ENCODE measurements at regions not wholly inside any gene's neighbourhood (a gene's known extent, or its start where the extent isn't known, plus 50 kb on each side); places are given as distances from the start of the nearest gene placed in this dataset.

- Histone ChIP-seq H3K36me3 (ENCODE audit: insufficient read depth, low read length) (no peaks in the 10 kb centered on the region), H2AFZ (ENCODE audit: low read length) (no peak overlapping the region), H3F3A (ENCODE audit: low read depth) (no peaks in the 10 kb centered on the region), H3K27me3 (ENCODE audit: insufficient read depth, low read length, poor library complexity, severe bottlenecking) (no peaks in the 10 kb centered on the region), H3K4me2 (ENCODE audit: low read depth, low read length, poor library complexity, severe bottlenecking) (no peak overlapping the region), H3K9ac (ENCODE audit: low read depth, low read length, poor library complexity, severe bottlenecking) (no peak overlapping the region), H3K4me1 (ENCODE audit: insufficient read depth, low read length, poor library complexity, severe bottlenecking) (no peaks in the 10 kb centered on the region), H4K20me1 (ENCODE audit: insufficient read depth, low read length, poor library complexity, severe bottlenecking) (no peaks in the 10 kb centered on the region), H3K79me2 (ENCODE audit: insufficient read depth, low read length) (no peaks in the 10 kb centered on the region), H3K9me2 (replicated peaks; ENCODE audit: low read depth, low read length) (no peaks in the 10 kb centered on the region), H3K9me3 (ENCODE audit: insufficient read depth, low read depth, low read length) (no peaks in the 10 kb centered on the region), H3K4me3 (ENCODE audit: low read length, poor library complexity, severe bottlenecking) (no peak overlapping the region)
- TF ChIP-seq EZH2phosphoT487 (IDR thresholded peaks at IDR 0.05; ENCODE audit: borderline replicate concordance) (no peak), CTCF (conservative IDR thresholded peaks at IDR 0.05; ENCODE audit: low read length) (no peak)
Measured at GRCh38 chr3:106092792-106093191, 224.0 kb upstream of the CBLB start.

- no peaks in the 10 kb centered on the region for H3K4me1 ChIP-seq (ENCODE audit: insufficient read depth, low read length, poor library complexity, severe bottlenecking)
- no peaks in the 10 kb centered on the region for H3K79me2 ChIP-seq (ENCODE audit: insufficient read depth, low read length)
- no peaks in the 10 kb centered on the region for H4K20me1 ChIP-seq (ENCODE audit: insufficient read depth, low read length, poor library complexity, severe bottlenecking)
- H3K4me2 ChIP-seq (ENCODE audit: low read depth, low read length, poor library complexity, severe bottlenecking): no peak overlapping the region
- TF ChIP-seq CTCF (conservative IDR thresholded peaks at IDR 0.05; ENCODE audit: low read length): no peak
- no peak for TF ChIP-seq EZH2phosphoT487 (IDR thresholded peaks at IDR 0.05; ENCODE audit: borderline replicate concordance)
- no peaks in the 10 kb centered on the region for H3K27me3 ChIP-seq (ENCODE audit: insufficient read depth, low read length, poor library complexity, severe bottlenecking)
- no peaks in the 10 kb centered on the region for H3F3A ChIP-seq (ENCODE audit: low read depth)
- H3K9me2 ChIP-seq (replicated peaks; ENCODE audit: low read depth, low read length): no peaks in the 10 kb centered on the region
- no peaks in the 10 kb centered on the region for H3K9me3 ChIP-seq (ENCODE audit: insufficient read depth, low read depth, low read length)
- H2AFZ ChIP-seq (ENCODE audit: low read length): no peak overlapping the region
- H3K9ac ChIP-seq (ENCODE audit: low read depth, low read length, poor library complexity, severe bottlenecking): no peak overlapping the region
- no peak overlapping the region for H3K4me3 ChIP-seq (ENCODE audit: low read length, poor library complexity, severe bottlenecking)
- no peaks in the 10 kb centered on the region for H3K36me3 ChIP-seq (ENCODE audit: insufficient read depth, low read length)
Measured at GRCh38 chr3:106093616-106094015, 224.8 kb upstream of the CBLB start.

GRCh38 chr3:106097817-106098435, 229.1 kb upstream of the CBLB start:
- no peaks in the 10 kb centered on the region for H3K27me3 ChIP-seq (ENCODE audit: insufficient read depth, low read length, poor library complexity, severe bottlenecking)
- H3K9ac ChIP-seq (ENCODE audit: low read depth, low read length, poor library complexity, severe bottlenecking): no peak overlapping the region
- H3K4me3 ChIP-seq (ENCODE audit: low read length, poor library complexity, severe bottlenecking): no peak overlapping the region
- no peaks in the 10 kb centered on the region for H3K79me2 ChIP-seq (ENCODE audit: insufficient read depth, low read length)
- no peaks in the 10 kb centered on the region for H3F3A ChIP-seq (ENCODE audit: low read depth)
- no peak for TF ChIP-seq EZH2phosphoT487 (IDR thresholded peaks at IDR 0.05; ENCODE audit: borderline replicate concordance)
- TF ChIP-seq CTCF (conservative IDR thresholded peaks at IDR 0.05; ENCODE audit: low read length): no peak
- H2AFZ ChIP-seq (ENCODE audit: low read length): no peak overlapping the region
- H3K4me2 ChIP-seq (ENCODE audit: low read depth, low read length, poor library complexity, severe bottlenecking): no peak overlapping the region
- no peaks in the 10 kb centered on the region for H4K20me1 ChIP-seq (ENCODE audit: insufficient read depth, low read length, poor library complexity, severe bottlenecking)
- no peaks in the 10 kb centered on the region for H3K36me3 ChIP-seq (ENCODE audit: insufficient read depth, low read length)
- H3K4me1 ChIP-seq (ENCODE audit: insufficient read depth, low read length, poor library complexity, severe bottlenecking): no peaks in the 10 kb centered on the region
- H3K9me2 ChIP-seq (replicated peaks; ENCODE audit: low read depth, low read length): no peaks in the 10 kb centered on the region
- no peaks in the 10 kb centered on the region for H3K9me3 ChIP-seq (ENCODE audit: insufficient read depth, low read depth, low read length)
